DOHH2 (cell line): ENCODE measurements at regions not wholly inside any gene's neighbourhood (a gene's known extent, or its start where the extent isn't known, plus 50 kb on each side); places are given as distances from the start of the nearest gene placed in this dataset.

Experiments used
- EZH2phosphoT487 ChIP-seq: fragments of 200-600 bp; sonication (generic); IDR thresholded peaks from 2 replicates; pipeline ENCODE4 v1.6.1; 2017; ENCODE audit warnings: borderline replicate concordance, mild to moderate bottlenecking, antibody characterized with exemption, low read length, moderate library complexity, mixed read lengths
- TF ChIP-seq, protein P1 (sequence below): fragments of 200-600 bp; sonication (generic); IDR thresholded peaks from one replicate; pipeline ENCODE4 v1.5.1; 2014; ENCODE audit warnings: antibody characterized with exemption, mild to moderate bottlenecking, low read depth, low read length; ENCODE audit not compliant: poor library complexity, severe bottlenecking

DNA sequence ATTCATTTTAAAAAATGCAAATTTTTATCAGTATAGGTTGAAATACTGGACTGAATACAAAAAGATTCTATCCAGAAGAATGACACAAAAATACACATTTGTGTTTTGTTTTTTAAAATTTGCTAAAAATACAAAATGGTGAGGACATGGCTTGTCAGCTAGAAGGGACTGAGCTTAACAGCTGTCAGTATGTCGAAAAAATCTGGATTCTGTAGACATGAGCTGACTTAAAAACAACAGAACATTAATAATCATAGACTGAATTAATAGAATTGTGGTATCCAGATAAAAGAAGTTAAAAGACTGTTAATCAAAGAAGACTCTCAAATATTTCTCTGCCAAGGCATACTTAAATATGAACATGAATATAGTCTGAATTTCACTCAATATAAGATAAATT is 244.9 kb upstream of the CBLB start:
- TF ChIP-seq, protein P1, sequence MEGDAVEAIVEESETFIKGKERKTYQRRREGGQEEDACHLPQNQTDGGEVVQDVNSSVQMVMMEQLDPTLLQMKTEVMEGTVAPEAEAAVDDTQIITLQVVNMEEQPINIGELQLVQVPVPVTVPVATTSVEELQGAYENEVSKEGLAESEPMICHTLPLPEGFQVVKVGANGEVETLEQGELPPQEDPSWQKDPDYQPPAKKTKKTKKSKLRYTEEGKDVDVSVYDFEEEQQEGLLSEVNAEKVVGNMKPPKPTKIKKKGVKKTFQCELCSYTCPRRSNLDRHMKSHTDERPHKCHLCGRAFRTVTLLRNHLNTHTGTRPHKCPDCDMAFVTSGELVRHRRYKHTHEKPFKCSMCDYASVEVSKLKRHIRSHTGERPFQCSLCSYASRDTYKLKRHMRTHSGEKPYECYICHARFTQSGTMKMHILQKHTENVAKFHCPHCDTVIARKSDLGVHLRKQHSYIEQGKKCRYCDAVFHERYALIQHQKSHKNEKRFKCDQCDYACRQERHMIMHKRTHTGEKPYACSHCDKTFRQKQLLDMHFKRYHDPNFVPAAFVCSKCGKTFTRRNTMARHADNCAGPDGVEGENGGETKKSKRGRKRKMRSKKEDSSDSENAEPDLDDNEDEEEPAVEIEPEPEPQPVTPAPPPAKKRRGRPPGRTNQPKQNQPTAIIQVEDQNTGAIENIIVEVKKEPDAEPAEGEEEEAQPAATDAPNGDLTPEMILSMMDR, result no peak
- TF ChIP-seq EZH2phosphoT487, result no peak
